Activated CD4-positive, alpha-beta T cell treated with anti-CD3 and anti-CD28 coated beads, Interleukin-2, amount 50 U/mL, for 4 hours (primary cell): ENCODE measurements at regions not wholly inside any gene's neighbourhood (a gene's known extent, or its start where the extent isn't known, plus 50 kb on each side); places are given as distances from the start of the nearest gene placed in this dataset.
"Not testable (repeated sequence)": the region's sequence is repeated elsewhere in the genome, so short reads cannot be mapped to it uniquely, and the experiment has no call there.

Experiments used
- DNase-seq, 2 experiments: peaks; one replicate each; pipeline ENCODE4 v3.0.0-alpha.2; 2020

DNA sequence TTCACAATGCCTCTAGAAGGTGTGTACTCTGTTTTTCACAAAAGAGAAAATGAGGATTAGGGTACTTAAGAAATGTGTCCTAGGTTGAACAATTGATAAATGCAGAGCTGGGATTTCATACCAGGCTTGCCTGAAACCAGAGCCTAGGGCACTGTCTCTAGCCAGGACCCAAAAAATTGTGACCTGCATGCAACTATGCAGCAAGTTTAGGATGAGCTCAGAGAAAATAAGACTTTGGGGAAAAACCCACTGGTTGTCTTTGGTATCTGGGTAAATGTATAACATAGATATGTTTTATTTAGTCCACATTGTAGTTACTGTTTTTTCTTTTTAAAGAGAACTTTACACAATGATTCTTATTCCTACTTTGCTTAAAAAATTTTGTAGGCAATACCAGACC, 177.1 kb upstream of the SEMA6A start:
- no peak for DNase-seq

DNA sequence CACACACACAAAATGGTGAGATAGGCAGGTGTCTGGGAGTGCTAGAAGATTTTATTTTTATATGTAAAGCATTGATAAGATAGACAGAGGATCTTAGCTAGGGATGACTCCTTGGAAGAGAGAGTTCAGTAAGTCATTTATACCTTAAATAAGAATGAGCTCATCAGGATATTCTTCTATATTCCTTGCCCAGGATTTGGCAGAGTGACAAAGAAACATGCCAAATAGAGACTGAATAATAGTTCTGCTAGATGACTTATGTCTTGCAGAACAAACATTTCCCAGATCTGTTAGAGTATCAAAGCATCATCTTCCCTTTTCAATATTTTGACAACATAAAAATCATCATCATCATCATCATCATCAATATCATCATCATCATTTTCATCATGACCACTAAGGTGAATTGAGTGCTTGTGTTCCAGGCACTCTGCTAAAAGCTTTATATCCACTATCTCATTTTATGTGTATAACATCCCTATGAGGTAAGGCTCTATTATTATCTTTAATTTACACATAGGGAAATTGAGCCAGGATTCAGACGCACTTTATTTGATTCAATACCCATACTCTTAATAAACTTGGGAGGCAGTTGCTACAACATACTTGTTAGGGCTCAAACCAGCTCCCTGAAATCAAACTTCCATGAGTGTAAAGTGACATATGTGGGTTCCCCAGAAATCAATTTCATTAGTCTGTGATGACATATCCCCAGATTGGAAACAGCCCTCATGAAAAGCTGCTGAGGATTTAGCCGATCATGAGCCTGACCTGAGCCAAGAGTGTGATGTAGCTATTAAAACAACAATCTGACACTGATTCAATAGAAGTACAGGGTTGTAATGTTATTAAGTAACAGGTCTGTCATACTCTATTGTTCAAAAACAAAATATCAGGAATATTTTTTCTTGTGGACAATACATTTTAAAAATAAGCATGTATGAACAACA, 176.3 kb upstream of the SEMA6A start:
- no peak for DNase-seq

DNA sequence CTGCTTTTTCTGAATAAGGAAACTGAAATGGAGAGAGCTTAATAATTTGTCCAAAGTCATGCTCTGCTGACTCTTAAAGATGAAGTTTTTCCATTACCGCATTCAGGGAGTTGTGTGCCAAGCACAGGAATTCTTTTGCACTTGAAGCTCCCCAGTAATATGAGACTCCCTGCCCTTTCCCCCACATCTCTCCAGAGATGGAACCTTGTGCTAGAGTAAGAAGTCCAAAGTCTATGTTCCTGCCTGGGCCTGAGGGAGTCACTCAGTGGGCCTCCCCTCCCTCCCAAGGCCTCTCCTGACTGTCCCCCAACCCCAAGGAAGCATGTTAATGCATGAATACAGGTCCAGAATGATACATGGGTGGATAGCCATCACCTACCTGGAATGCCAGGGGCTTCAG, 173.3 kb upstream of the SEMA6A start:
- DNase-seq = no peak

DNA sequence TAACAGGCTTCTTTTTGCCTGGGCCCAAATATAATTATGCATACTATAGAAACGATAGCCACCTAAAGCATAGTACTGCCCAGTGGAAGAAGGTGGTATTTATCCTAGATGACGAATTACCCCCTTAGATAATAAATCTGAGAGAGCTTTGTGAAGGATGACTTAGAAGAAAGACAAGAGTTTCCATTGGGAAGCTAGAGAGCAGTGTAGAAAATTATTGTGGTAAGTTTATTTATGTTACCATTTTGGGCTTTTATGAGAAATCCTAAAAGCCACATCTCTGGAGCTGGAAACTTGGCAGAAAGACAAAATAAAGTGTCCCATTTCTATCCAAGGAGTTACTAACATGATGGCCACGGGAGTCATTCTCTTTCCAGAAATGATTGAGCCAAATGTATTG, 172.0 kb upstream of the SEMA6A start:
- no peak for DNase-seq

DNA sequence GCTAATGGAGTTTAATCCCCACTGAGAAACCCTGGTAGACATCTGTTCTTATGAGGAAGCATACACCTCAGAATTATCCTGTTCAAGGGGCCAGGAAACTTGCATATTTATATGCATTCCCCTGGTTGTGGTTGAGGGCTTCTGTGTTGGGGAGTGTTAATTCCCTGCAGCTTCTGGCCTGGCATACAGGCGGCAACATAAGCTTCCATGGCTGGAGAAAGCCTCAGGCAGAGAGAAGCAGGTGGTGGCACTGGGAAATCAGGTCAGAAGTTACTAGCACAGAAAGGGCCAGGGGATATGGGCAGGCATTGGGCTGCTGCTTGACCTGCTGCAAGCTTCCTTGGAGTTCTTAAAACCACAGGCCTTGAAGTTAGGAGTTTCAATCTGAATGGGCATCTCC, 166.1 kb upstream of the SEMA6A start:
- no peak for DNase-seq

DNA sequence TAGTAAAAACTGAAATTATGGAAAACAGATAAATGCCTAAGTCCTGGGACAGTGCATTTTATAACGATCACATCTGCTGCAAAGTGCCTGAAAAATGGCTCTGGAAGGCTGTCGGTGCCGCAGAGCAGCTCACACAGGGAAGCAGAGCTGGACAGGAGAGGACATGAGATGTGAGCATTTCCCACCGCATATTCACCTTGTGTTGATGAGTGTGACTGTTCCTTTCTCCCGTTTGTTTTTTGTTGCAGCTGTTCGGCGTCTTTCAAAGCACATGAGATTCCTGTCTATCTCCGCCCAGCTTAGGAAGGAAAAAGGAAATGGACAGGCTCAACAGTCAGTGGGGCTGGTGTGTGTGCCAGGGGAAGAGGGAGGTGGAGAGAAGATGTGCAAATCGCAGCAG, 164.9 kb upstream of the SEMA6A start:
- no peak for DNase-seq

DNA sequence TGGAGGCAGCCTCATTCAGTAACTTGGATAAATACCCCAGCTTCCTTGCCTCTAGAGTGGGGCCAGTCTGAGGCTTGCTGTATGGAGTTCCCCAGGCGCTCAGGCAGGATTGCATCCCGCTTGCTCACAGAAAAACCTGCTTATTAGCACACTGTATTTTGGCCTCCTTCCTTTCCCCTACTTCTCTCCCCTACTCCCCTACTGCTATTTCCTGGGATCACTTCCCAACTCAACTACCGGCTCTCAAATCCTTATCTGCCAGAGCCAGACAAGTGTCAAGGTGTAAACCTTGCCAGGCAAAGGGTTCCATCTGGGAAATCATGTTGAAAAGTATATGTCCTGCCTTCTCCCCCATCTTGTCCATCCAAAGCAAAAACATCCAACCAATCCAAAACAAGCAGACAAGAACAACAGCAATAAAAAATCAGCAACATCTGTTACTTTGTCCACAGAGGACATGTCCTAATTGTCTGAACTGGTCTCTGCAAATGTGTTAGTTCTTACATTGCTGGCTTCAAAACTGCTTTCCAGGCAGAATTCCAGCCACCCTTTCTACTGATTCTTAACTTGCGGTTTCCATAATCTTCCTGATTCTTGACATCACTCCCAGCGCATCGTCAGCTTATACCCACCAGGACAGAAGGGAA, 164.1 kb upstream of the SEMA6A start:
- DNase-seq = no peak

DNA sequence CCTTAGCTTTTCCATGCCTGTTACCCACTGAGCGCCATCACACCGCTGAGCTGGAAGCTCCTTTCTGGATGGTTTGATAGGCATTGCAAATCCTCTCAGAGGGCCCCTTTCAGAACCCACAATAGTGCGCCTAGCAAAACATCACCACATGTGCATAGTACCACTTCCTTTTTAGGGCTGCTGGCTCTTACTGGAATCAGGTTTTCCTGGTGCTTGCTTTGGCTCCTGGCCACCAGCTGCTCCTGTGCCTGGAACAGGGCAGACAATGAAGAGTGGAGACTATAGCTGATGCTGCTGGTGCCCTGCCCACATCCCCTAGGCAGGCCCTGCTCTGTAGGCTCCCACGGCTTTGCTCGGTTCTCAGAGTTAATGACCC, 163.6 kb upstream of the SEMA6A start:
- DNase-seq = no peak

DNA sequence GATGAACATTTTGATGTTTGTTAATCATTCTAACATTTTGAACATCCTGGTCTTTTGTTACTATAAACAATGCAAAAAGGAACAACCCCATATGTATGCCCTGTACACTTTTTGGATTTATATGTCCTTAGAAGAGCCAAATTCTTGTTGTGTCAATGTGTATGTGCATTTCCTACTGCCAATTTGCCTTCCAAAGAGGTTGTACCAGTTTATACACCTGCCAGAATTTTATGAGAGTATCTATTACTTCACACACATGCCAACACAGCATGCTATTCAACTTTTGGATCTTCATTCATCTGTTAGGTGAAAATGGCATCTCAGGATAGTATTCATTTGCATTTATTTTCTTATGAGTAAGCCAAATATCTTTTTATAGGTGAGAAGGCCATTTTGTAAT, 162.0 kb upstream of the SEMA6A start:
- DNase-seq = no peak

DNA sequence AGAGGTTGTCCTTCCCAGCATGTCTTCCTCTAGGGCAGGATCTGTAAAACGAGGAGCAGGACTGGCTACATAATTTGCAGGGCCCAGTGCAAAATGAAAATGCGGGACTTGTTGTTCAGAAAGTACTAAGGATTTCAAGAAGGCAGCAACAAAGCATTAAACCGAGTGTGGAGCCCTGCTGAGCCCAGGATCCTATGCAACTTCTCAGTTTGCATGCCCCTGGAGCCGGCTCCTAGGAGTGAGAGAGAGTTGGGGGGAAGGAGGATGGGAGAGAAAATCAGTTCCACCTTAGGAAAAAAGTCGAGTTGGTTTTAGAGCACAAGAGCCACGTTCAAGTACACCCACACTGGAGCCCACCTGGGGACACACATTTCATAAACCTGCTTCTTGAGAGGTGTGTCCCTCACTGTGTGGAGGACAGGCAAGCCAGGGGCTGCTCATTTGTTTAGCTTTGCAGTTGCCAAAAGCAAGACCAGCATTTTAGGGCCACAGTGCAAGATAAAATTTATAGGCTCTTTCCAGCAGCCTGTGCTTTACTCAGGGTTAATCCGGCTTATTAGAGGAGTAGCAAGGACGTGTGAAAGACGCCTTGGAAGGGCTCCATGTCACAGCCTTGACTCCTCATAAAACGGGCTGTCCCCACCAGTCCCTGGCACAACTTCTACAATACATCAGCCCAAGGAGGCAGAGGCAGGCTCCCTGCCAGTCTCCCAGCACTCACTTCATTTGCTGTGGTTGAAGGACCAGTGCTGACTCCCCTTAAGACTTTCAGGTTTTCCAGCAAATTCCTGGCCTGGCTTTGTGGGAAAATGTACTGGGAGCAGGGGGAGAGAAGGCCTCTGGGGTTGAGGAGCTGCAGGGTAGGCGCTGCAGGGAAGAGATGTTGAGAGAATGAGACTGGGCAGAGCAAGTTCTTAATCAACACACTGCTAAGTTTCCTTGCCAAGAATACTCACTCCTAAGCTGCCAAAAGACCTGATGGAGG, 159.7 kb upstream of the SEMA6A start:
- DNase-seq = no peak

DNA sequence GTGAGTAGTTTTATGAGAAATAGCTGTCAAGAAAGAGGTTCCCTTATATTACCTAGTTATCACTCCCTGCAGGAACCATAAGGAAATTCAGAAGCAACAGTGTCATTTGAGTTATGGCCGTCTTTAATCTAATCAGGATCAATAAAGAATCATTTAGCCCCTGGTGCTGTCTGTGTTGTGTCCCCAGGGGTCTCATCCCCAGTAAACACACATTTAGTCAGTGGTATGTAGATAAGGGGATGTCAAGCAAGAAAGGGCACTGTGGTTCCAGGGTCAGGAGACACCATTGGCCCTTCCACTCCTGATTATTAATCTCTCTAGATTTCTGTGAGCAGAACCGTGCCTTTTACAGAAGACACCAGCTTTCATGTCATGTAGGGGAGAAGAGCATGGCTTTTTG, 158.0 kb upstream of the SEMA6A start:
- DNase-seq = no peak

DNA sequence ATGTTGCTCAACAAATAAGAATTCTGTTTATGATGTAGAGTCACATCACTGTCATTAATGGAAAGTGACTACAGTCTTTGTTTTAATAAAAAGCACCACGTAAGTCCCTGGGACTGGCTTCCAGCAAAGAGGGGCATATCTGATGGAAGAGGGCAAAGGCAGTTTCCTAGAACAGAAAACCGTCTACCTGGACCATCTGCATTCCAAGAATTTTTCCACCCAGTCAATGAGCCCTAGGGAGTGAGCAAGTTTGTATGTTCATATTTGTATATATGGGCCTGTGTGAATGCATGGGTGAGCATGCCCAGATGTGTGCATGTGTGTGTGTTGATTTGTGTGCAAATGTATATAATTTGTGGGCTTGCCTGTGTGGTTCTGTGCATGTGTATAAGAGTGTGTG, 156.8 kb upstream of the SEMA6A start:
- DNase-seq = no peak

DNA sequence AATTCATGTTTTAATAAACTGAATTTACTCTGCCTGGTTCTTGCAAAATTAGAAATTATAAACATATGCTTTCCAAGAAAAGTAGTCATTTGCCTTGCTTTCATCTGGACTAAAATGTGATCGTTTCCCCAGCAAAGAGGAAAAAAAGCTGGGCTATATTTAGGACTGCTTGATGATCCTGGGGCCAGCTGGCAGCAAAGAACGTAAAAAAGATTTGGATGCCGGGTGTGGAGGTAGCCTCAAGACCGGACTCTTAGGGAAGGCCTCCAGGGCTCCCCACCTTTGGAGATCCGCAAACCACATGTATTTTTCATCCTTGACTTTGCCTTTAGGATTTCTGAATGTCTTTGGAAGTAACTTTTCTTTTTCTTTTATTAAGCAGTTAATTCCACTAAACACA, 156.1 kb upstream of the SEMA6A start:
- DNase-seq = no peak

DNA sequence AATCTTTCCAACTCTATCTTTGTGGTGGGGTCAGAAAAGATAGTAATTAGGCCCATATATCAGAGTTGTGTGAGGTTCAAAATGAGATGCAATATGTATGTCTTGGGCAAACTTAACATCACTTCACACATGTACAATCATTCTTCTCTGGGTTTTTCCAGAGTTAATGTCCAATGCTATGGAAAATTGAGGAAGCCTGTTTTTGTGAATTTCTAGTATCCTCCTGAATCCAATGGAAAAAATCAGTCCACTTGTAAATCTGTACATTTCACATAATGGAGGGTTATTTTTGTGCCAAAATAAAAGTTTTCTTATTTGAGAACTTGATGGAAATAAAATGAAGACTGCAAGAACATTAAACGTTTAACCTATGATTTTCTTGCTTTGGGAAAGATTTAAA, 155.6 kb upstream of the SEMA6A start:
- no peak for DNase-seq

DNA sequence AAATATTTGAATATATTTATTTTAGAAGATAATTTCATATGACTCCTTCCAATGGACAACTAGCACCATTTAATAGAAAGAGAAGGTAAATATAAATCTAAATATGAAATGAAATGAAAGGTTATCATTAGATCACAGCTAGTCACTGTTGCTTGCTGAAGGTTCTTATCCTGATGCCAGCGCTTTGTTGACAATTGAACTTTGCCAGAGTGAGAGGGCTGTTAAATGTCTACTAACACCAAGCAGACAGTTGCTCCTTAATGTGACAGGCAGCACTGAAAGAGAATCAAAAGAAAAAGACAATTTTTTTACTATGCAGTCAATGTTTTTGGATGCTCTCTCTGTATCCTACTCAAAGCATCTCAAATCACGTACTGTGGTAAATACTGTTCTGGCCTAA, 152.6 kb upstream of the SEMA6A start:
- DNase-seq = no peak

DNA sequence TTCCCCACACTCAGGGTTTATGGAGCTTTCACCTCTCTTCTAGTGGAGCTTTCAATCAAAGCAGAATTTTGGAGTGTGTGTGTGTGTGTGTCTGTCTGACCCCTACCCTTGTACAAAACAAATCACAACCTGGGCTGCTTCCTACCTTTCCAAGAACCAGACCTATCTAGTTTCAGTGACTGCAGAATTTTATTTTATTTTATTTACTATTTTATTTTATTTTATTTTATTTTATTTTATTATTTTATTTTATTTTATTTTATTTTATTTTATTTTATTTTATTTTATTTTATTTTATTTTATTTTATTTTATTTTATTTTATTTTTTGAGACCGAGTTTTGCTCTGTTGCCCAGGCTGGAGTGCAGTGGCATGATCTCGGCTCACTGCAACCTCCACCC, 151.6 kb upstream of the SEMA6A start:
- DNase-seq = not testable (repeated sequence)

DNA sequence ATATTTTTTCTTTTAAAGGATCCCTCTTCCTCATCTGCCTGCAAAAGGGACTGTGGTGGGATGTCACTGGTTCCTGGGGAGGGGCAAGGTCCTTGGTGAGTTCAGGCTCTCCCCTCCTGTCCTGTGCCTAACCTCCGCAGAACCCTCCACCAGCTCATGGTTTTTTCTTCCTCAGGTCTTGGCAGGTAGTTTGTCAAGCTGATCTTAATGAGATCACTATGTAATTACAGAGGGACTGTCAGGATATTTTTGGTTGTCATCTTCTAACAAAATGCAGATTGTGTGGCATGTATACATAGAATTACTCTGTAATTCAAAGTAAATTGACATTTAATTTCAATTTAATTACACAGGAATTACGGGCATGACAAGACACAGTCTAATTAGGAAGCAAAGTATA, 150.3 kb upstream of the SEMA6A start:
- DNase-seq = no peak

DNA sequence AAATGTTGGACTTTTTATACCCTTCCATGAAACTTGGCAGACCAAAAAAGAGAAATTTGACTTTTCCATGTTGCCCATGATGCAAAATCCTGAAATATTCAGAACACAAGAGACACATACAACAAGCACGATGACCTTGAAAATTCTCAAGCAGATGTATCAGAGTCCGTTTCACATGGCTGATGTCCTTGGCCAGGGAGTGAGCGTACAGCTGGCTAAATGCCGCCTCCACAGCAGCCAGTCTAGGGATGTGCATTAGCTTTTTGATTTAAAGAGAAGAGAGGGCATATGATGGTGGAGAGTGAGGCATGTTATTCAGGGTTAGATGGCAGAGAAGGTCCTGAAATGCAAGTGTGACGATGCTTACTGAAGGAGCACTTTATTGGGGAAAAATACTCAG, 148.0 kb upstream of the SEMA6A start:
- DNase-seq = no peak

DNA sequence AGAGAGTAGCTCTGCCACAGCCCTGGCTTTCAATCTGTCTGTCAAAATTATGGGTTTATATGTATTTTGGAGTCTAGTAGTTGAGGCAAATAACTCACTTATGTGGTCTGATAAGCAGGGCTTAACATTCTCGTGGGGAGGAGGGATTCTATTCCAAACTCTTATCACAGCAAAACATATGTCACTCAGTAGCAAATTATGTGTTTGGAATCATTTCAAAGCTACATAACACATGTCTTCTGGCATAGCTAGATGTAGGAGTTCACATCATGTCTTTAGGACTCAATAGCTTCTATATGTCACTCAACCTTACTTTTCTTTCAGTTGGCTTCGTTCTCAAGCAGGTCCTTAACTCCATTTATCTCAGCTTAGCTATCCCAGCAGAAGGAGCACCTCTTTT, 144.5 kb upstream of the SEMA6A start:
- no peak for DNase-seq

DNA sequence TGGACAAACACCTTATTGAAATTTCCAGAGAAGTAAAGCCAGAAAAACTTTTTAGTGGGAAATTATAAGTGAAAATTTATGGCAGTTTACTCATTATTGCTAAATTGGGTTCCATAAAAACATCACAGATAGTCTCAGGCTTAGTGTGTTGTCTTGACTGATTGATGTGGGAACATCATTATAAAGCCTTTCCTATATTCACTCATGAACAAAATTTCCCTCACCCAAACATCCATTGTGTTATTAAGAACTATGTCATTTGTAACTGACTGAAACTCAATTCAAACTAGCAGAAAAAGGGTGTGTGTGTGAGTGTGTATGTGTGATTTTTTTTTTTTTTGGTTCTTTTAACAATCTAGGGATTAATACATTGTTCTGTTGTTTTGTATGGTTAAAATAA, 143.7 kb upstream of the SEMA6A start:
- DNase-seq = no peak

DNA sequence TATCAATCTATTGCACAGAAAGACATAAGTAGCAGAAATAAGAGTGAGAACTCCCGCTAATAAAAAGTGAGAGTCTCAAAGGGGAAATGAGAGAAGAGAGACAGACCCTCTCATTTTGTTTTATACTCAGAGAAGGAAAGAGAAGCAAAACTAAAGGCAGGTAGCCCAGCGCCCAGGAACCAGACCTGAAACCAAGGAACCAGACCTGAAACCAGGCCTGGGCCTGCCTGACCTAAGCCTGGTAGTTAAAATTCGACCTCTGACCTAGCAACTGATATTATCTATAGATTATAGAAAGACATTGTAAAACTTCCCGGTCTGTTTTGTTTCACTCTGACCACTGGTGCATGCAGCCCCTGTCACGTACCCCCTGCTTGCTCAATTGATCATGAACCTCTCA, 134.5 kb upstream of the SEMA6A start:
- no peak for DNase-seq

DNA sequence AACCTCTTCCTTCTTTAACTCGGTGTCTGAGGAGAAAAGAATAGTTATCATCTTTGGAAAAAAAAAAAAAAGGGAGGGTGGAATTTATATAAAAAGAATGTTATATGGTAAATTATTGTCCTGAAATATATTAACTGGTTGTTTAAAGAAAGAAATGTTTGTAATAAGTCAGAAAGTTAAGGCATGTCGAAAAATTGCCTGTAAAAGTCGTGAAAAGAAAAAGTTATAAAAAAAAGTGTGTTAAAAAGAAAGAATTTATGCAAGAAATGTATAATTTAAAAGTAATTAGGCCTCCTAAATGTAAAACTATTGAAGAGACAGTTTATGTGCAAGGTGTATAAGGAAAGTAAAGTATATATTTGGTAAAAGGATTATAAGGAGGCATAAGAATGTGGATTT, 130.5 kb upstream of the SEMA6A start:
- DNase-seq = not testable (repeated sequence)

DNA sequence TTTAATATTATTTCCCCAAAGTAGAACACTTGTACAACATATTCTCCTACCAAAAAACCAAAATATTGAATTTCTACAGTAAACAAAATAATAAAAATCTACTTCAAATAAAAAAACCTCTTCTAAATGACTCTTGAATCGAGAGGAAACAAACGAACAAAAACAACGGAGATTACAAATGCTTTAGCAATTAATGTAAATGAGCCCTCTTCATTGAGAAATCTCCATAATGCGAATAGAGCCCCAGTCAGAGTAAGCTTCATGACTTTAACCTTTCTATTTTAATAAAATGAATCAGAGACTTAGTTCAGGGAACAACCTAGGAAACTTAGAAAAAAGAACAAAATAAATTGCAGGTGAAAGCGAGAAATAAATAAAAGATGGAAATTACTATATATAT, 129.3 kb upstream of the SEMA6A start:
- no peak for DNase-seq
